Brain microvascular endothelial cell (primary cell): ENCODE measurements at regions not wholly inside any gene's neighbourhood (a gene's known extent, or its start where the extent isn't known, plus 50 kb on each side); places are given as distances from the start of the nearest gene placed in this dataset.

Experiments
- DNase-seq: peaks from one replicate; pipeline ENCODE4 v3.0.0-alpha.2; 2020
- H3K27ac ChIP-seq: fragments of 250-450 bp; sonication (Bioruptor Pico); 2 replicates; pipeline ENCODE4 v1.5.1; 2020; ENCODE audit warnings: mild to moderate bottlenecking, moderate library complexity
- H3K27me3 ChIP-seq: fragments of 250-450 bp; sonication (Bioruptor Pico); replicated peaks from 2 replicates; pipeline ENCODE4 v1.5.1; 2020; ENCODE audit warnings: mild to moderate bottlenecking
- H3K36me3 ChIP-seq: fragments of 250-450 bp; sonication (Bioruptor Pico); replicated peaks from 2 replicates; pipeline ENCODE4 v1.5.1; 2020; ENCODE audit warnings: mild to moderate bottlenecking
- H3K4me3 ChIP-seq: 2 replicates; pipeline ENCODE4 v1.5.1; 2011; ENCODE audit warnings: low read depth, mild to moderate bottlenecking, control low read depth, low read length, moderate library complexity
- in situ Hi-C: cut with HindIII; loops from 2 replicates; pipeline ENCODE4 v1.10.0; 2017; ENCODE audit warnings: low sequenced_read_pairs, low pct_ligation_motif_present
- TF ChIP-seq, protein P1 (sequence below): IDR thresholded peaks from 2 replicates; pipeline ENCODE4 v1.5.1; 2011; ENCODE audit warnings: low read depth, mild to moderate bottlenecking, moderate library complexity, low read length, control low read depth, inconsistent platforms; ENCODE audit errors: missing control alignments

DNA sequence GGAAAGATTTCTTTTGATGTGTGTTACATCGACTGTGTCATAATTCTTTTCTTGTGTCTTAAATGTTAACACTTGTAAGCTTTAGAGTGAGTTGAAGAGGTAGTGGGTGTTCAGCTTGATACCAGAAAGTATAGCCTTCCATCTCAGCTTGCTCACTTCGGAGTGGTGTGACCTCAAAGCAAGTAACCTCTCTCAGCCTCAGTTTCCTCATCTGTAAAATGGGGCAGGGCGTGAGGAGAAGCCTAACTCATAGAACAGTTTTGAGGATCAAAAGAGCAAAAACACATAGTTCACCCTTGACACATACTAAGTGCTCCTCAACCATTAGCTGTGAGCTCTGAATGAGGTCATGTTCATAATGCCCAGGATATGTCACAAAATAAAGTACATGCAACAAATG lies 434.8 kb upstream of the PROK2 start:
- no peak overlapping the region for H3K4me3 ChIP-seq
- no peak for DNase-seq
- no peak overlapping the region for H3K27ac ChIP-seq
- in situ Hi-C loops = no loop called here
- TF ChIP-seq, protein P1, sequence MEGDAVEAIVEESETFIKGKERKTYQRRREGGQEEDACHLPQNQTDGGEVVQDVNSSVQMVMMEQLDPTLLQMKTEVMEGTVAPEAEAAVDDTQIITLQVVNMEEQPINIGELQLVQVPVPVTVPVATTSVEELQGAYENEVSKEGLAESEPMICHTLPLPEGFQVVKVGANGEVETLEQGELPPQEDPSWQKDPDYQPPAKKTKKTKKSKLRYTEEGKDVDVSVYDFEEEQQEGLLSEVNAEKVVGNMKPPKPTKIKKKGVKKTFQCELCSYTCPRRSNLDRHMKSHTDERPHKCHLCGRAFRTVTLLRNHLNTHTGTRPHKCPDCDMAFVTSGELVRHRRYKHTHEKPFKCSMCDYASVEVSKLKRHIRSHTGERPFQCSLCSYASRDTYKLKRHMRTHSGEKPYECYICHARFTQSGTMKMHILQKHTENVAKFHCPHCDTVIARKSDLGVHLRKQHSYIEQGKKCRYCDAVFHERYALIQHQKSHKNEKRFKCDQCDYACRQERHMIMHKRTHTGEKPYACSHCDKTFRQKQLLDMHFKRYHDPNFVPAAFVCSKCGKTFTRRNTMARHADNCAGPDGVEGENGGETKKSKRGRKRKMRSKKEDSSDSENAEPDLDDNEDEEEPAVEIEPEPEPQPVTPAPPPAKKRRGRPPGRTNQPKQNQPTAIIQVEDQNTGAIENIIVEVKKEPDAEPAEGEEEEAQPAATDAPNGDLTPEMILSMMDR = no peak
- H3K36me3 ChIP-seq = no peaks in the 10 kb centered on the region
- no peaks in the 10 kb centered on the region for H3K27me3 ChIP-seq

DNA sequence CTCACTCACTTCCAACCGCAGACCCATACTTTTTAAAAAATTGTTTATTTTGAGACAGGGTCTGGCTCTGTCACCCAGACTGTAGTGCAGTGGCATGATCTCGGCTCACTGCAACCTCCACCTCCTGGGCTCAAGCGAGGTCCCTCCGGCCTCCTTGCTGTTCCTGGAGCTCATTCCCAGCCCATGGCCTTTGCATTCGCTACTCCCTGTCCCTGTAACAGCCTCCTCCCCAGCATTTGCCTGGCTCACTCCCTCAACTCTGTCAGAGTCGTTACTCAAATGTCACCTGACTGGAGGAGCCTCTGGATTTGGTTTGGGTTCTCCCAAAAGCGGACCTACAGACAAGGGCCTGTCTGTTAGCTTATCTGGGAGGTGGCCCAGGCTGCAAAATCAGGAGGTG lies 432.6 kb upstream of the PROK2 start:
- Histone ChIP-seq H3K36me3 (no peaks in the 10 kb centered on the region), H3K27ac (no peak overlapping the region), H3K4me3 (no peak overlapping the region), H3K27me3 (no peaks in the 10 kb centered on the region)
- in situ Hi-C loops = no loop called here
- DNase-seq = no peak
- TF ChIP-seq, protein P1 = no peak

DNA sequence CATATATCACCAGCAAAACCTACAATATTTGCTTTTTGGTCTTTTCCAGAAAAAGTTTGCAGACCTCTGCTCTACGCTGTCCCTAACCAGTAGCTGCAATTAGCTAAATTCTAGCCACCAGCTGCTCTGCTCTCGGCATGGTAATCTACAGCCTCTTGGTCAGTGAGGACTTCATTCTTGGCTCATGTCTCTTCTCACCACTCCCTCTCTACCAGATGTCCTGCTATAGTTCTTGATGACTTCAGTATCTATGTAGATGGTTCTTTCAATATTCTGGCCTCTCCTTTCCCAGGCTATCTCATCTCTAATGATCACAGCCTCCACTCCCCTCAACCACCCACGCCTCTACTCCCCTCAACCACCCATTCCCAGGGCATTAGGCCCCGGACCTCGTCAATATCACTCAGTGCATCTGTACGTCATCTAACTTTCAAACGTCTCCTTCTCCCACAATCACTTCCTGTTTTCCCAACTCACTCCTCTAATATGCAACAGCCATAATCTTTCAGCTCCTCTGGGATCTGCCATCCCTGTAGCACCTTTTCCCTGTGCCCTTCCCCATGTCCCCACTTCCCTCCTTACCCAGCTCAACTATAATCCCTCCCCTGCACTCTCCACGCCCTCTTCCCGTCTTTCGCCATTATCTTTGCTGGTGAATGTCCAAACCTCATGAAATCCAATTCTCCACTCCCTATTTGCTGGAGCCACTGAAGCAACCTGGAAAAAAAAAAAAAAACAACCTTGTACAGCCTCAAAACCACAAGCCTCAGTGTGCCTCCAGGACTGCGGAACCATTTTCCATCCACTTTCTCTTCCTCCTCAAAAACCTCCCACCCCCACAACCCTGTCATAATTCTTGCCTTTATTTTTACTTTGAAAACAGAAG lies 429.4 kb upstream of the PROK2 start:
- TF ChIP-seq, protein P1 = no peak
- H3K4me3 ChIP-seq = no peak overlapping the region
- H3K36me3 ChIP-seq = no peaks in the 10 kb centered on the region
- peaks cover 2% of the 10 kb centered on the region for H3K27me3 ChIP-seq
- H3K27ac ChIP-seq = no peak overlapping the region
- in situ Hi-C loops = no loop called here
- no peak for DNase-seq

DNA sequence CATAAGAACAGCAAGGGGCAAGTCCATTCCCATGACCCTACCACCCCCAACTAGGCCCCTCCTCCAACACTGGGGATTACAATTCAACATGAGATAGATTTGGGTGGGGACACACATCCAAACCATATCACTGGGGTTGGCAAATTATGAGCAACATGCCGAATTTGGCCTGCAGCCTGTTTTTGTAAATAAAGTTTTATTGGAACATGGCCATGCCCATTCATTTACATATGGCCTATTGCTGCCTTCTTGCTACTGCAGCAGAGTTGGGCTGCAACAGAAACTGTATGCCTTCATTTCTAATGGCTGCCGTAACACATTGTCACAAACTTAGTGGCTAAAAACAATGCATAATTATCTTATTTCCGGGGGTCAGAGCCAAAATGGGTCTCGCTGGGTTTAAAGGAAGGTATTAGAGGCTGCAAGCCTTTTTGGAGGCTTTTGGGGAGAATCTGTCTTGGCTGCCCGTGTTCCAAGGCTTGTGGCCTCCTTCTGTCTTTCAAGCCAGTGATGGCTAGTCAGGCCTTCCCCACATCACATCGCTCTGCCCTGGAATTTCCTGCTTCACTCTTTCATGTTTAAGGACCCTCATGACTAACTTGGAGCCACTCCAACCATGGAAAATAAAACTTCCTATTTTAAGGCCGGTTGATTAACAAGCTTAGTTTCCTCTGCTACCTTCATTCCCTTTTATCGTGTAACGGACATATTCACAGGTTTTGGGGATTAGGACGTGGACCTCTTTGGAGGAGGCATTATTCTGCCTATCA lies 428.5 kb upstream of the PROK2 start:
- Histone ChIP-seq H3K27ac (no peak overlapping the region), H3K36me3 (no peaks in the 10 kb centered on the region), H3K27me3 (peaks cover 2% of the 10 kb centered on the region), H3K4me3 (no peak overlapping the region)
- TF ChIP-seq, protein P1 = no peak
- in situ Hi-C loops = no loop called here
- no peak for DNase-seq

DNA sequence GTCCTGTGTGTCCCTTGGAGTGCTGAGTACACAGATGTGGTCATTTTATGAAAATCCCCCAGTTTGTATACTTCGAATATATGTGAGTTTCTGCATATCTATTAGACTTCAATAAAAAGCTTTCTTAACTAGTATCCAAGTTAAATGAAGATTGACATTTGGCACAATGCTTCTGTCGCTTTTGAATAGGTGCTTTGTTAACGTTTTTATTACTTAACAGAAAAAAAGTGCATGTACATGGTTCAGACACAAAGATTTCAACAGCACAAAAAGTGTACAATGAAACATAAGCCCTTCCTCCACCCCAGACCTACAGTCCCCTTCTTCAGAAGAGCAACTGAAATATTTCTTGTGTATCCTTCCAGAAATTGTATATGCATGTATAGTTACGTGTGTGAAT lies 427.4 kb upstream of the PROK2 start:
- no peak for DNase-seq
- Histone ChIP-seq H3K4me3 (no peak overlapping the region), H3K27ac (no peak overlapping the region), H3K27me3 (peaks cover 2% of the 10 kb centered on the region), H3K36me3 (no peaks in the 10 kb centered on the region)
- TF ChIP-seq, protein P1 = no peak
- in situ Hi-C loops = no loop called here
